Skeletal muscle cell (primary cell): ENCODE measurements at regions not wholly inside any gene's neighbourhood (a gene's known extent, or its start where the extent isn't known, plus 50 kb on each side); places are given as distances from the start of the nearest gene placed in this dataset.

Experiments used
- DNase-seq: peaks from one replicate; pipeline ENCODE4 v3.0.0-alpha.2; 2010; ENCODE audit warnings: low read depth
- H3K4me3 ChIP-seq: 2 replicates; pipeline ENCODE4 v1.5.1; 2011; ENCODE audit warnings: low read depth, mild to moderate bottlenecking, control low read depth, low read length, moderate library complexity

- no peak overlapping the region for H3K4me3 ChIP-seq
These were observed 81.5 kb upstream of the TEX51 start for GRCh38 chr2:126817172-126817571.

DNA sequence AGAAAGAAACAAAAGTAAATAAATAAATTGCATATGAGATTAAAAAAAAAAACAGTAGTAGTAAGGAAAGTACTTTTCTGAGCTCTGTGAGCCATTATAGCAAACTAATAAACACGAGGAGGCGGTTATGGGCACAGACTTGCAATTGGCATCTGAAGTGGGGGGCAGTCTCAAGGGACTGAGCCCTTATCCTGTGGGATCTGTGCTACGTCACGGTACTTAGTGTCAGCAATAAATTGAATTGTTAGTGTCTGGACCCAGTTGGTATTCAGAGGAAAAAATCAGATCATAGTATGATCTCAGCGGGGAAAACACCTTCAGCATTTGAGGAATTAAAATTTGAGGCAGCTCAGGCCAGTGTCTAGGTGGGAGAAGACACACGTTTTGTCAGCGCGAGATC, 76.6 kb upstream of the TEX51 start:
- DNase-seq, result no peak
- H3K4me3 ChIP-seq, result no peak overlapping the region

More at GRCh38 chr2:126817172-126817571, 81.5 kb upstream of the TEX51 start:
- no peak for DNase-seq

DNA sequence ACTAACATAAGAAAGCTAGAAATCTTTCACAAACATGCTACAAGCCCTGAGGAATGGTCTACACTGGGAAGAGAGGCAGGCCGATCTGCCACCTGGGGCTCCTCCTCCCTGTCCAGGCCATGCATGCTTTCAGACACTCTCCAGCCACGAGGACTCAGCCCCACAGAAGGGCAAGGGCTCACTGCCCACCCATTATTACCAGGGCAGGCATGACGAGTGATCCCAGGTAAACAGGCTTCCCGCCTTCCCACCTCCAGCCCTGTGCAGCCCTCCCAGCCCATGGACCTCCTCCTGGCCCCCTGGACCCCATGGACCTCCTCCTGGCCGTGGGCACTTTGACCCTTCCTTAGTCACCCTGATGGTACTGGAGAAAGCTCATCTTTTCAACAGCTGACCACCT, 75.8 kb upstream of the TEX51 start:
- no peak for DNase-seq
- no peak overlapping the region for H3K4me3 ChIP-seq

- no peak for DNase-seq
- no peak overlapping the region for H3K4me3 ChIP-seq
These were observed 74.7 kb upstream of the TEX51 start for GRCh38 chr2:126823951-126824350.

GRCh38 chr2:126824663-126825062, 74.0 kb upstream of the TEX51 start:
- DNase-seq, result no peak

DNA sequence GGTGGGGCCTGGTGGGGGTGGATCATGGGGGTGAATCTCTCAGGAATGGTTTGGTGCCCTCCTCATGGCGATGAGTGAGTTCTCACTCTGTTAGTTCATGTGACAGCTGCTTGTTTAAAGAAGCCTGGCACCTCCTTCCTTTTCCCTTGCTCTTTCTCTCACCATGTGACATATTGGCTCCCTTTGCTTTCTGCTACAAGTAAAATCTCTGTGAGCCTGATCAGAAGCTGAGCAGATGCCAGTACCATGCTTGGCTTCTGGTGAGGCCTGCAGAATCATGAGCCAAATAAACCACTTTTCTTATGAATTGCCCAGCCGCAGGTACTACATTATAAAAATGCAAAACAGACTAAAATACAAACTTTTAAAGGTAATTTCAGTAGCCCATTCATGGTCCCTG, 73.4 kb upstream of the TEX51 start:
- no peak for DNase-seq
- H3K4me3 ChIP-seq, result no peak overlapping the region

More at GRCh38 chr2:126824663-126825062, 74.0 kb upstream of the TEX51 start:
- H3K4me3 ChIP-seq, result no peak overlapping the region

GRCh38 chr2:126826491-126826890, 72.2 kb upstream of the TEX51 start:
- DNase-seq, result no peak
- no peak overlapping the region for H3K4me3 ChIP-seq

- DNase-seq, result no peak
- H3K4me3 ChIP-seq, result no peak overlapping the region
These were observed 71.3 kb upstream of the TEX51 start for GRCh38 chr2:126827371-126827770.

DNA sequence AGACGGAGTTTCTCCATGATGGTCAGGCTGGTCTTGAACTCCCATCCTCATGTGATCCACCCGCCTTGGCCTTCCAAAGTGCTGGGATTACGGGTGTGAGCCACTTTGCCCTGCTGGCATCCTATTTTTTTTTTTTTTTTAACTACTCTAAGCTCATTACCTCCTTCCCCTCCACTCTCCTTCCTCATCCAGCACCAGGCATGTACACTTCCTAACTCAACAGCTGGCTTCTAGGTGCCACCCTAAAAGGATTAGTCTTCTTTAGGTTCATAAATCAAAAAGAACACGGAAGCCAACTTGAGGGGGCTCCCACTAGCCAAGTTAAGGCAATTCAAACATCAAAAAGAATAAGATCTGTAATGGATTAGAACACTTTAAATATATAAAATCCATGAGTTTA, 70.6 kb upstream of the TEX51 start:
- no peak overlapping the region for H3K4me3 ChIP-seq

DNA sequence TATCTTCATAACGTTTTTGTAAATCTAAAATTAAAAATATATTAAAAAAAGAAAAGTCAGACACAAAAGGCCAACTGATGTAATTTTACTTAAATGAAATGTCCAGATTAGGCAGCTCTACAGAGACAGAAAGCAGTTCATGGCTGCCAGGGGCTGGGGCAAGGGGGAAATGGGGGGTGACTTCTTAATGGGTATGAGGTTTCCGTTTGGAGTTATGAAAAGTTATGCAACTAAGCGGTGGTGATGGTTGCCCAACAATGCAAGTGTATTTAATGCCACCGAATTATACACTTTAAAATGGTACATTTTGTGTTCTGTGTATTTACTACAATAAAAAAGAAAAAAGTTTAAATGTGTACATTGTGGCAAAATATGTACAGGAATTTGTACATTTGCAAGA, 70.2 kb upstream of the TEX51 start:
- no peak overlapping the region for H3K4me3 ChIP-seq
- DNase-seq, result no peak

More for the DNA sequence above, 70.6 kb upstream of the TEX51 start:
- no peak for DNase-seq

DNA sequence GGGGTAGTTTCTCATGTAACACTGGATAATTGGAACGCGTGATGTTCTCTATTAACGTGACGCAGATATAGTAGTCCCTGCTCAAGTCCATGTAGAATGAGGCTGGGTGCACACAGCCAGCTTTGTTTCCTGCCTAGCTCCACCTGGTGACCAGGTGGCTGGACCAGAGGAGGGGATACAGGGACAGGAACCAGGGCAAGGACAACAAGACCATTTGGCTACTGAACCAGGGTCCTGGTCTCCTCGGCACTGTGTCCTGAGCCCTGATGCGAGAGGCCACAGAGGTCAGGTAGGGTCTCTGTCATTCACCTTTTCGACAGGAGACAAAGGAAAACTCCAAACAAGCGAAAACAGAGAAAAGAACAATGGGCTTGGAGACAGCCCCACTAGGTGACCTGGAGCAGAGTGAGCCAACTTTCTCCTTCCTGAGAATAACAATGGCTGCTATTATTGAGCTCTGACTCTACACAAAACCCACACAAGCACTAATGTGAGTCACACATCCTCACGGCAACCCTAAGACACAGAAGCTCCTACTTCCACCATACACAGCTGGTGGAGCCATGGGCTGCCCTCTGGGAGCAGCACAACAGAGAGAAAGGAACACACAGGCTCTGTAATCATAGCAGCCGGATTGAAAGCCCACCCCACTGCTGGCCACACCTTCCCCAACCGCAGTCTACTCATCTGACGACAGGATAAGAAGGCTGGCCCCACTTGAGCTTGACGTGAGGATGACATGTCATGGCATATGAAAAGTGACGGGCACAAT, 67.3 kb upstream of the TEX51 start:
- DNase-seq, result no peak
- H3K4me3 ChIP-seq, result no peak overlapping the region

- no peak for DNase-seq
- H3K4me3 ChIP-seq, result no peak overlapping the region
These were observed 66.7 kb upstream of the TEX51 start for GRCh38 chr2:126832014-126832413.

DNA sequence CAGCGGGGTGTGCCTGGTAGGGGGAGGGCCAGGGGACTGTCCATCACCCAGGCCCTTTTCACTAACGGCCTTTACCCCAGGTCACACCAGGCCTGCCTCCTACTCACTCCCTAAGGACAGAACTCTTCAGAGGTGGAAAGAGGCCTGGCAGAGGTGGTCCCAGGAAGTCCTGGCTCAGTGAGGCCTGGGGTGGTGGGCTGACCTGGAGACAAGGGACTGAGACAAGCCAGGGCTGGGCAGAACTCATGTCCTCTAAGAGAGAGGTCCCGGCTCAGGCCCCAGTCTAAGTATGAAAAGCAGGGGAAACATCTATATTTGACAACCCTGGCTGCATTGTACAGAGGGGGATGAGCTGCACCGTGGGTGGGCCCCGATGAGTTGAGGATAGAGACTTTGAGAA, 65.9 kb upstream of the TEX51 start:
- no peak for DNase-seq
- no peak overlapping the region for H3K4me3 ChIP-seq

DNA sequence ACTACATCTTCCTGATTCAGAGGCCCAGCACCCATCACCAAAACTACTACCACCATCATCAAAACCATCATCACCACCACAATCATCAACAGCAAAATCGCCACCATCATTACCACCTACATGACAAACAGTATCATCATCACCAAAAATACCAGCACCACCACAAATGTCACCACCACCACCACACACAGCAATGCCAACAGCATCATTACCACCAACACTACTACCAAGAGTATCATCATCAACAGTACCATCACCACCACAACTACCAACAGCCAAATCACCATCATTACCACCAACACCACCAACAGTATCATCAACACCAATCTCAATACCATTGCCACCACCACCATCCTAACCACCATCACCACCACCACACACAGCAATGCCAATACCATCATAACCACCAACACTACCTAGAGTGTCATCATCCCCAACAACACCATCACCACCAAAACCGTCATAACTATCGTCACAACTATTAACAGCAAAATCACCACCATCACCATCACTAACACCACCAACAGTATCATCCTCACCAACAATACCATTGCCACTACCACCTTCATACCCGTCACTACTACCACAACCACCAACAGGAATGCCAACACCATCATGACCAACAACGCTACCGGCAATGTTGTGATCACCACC, 64.6 kb upstream of the TEX51 start:
- DNase-seq, result no peak

GRCh38 chr2:126835261-126835660, 63.4 kb upstream of the TEX51 start:
- DNase-seq, result no peak

More for the DNA sequence above, 64.6 kb upstream of the TEX51 start:
- no peak overlapping the region for H3K4me3 ChIP-seq

DNA sequence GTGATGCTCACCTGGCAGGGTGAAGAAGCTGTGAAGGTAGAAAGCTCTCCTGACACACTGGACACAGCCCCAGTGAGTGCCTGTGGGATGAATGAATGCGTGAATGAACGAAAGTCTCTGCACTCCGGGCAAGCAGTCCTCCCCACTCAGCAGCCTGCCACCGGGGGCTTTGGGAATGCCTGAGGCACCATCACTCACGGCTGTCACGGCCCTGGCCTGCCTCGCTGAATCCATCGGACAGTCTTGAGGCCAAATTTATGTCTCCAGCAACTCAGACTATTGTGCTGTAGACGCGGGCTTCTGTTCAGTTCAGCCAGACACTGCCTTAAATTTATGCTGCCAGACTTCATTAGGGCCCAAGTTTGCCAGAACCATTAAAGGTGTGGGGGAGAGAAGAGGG, 62.9 kb upstream of the TEX51 start:
- DNase-seq, result no peak

More at GRCh38 chr2:126835261-126835660, 63.4 kb upstream of the TEX51 start:
- H3K4me3 ChIP-seq, result no peak overlapping the region

GRCh38 chr2:126836761-126837679, 61.7 kb upstream of the TEX51 start:
- DNase-seq, result no peak

More for the DNA sequence above, 62.9 kb upstream of the TEX51 start:
- H3K4me3 ChIP-seq, result no peak overlapping the region

DNA sequence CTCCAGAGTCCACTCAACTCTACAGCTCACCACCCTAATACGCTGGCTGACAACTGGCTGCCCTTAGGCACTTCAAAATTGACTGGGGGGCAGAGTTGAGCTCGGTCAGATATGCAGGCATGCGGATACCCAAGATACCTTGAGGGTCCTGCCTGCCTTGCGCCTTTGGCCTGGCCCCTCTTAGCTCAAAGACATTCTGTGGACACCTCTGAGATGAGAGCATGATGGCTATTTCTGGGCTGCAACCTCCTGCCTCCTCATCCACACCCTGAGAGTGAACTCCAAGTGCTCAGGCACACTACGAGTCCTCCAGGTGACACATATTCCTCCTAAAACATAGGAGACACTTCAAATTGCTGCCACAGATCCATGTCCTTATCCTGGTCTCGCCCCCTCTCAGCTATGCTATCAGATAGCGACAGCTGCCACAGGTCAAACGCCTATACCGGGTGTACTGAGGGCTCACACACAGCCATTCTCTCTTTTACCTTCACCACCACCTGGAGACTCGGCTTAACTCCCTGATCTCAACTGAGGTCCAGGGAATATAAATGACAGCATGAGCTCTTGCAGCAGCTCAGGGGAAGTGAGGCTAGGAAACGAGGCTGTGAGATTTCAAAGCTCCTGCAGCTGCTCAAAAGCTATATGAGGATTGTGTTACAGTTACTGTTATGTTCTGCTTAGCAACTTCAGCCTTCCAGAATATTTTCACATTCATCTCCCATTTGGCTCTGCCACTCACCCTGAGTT, 60.5 kb upstream of the TEX51 start:
- H3K4me3 ChIP-seq, result no peak overlapping the region
- DNase-seq, result no peak

More at GRCh38 chr2:126836761-126837679, 61.7 kb upstream of the TEX51 start:
- no peak overlapping the region for H3K4me3 ChIP-seq

- no peak for DNase-seq
- H3K4me3 ChIP-seq, result no peak overlapping the region
These were observed 60.0 kb upstream of the TEX51 start for GRCh38 chr2:126838716-126838985.
